ENCODE measurements at regions not wholly inside any gene's neighbourhood (a gene's known extent, or its start where the extent isn't known, plus 50 kb on each side); places are given as distances from the start of the nearest gene placed in this dataset.

- H3K27ac ChIP-seq, result no peak overlapping the region
- H3K4me3 ChIP-seq, result no peak overlapping the region
Observed at GRCh38 chr11:91904792-91905785, 319.5 kb upstream of the FAT3 start.

- no peak overlapping the region for H3K27ac ChIP-seq
- no peak overlapping the region for H3K4me3 ChIP-seq
Observed at GRCh38 chr11:91902312-91902711, 322.3 kb upstream of the FAT3 start.

GRCh38 chr11:91880660-91881059, 344.0 kb upstream of the FAT3 start:
- H3K4me3 ChIP-seq, result no peak overlapping the region
- H3K27ac ChIP-seq, result no peak overlapping the region

DNA sequence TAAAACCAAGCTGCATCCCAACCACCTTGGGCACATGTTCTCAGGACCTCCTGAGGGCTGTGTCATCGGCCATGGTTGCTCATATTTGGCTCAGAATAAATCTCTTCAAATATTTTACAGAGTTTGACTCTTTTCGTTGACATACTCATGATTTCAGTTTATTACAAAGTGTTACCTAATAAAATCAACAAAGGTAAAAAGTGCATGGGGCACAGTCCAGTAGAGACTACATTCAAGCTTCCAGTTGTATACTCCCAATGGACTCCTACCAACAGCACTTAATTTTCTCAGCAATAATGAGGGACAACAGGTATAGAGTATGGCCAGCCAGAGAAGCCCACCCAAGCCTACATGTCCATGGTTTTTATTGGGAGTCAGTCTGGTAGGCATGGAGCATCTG, 347.9 kb upstream of the FAT3 start:
- H3K27ac ChIP-seq, result no peak overlapping the region
- H3K4me3 ChIP-seq, result no peak overlapping the region

DNA sequence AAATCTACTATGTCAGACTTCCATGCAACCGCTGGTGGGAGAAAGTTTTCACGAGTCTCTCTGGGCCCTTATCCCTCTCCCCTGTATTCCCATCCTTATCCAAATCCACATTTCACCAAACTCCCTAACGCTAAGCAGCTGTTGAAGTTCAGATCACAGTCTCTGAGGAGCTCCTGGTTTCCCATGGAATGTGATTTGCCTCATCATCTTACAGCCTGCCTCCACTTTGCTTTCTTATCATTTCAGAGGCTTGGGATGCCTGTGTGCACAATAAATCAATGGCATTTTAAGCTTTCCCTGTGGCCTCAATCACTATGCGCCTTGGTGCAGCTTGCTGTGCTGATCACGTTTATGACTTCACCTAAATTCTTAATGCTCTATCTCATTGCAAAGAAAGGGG, 352.4 kb upstream of the FAT3 start:
- Histone ChIP-seq H3K27ac (no peak overlapping the region), H3K4me3 (no peak overlapping the region)

DNA sequence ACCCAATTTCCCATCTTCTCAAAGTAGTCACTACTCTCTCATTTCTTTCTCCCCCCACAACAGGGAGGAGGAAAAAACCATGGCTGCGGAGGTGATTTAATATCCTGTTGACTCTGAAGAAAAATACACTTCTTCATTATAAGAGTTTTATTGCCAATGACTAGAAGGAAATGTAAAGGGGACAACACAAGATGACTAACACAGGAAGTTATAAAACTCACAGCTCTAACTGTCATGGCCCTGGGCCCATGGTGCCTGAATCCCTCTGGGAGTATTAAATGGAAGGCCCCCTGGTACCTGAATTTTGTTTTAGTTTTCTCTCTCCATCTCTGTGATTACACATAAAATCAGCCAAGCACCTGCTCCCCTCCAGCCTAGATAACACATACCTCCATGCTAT, 352.8 kb upstream of the FAT3 start:
- H3K4me3 ChIP-seq, result no peak overlapping the region
- H3K27ac ChIP-seq, result no peak overlapping the region

GRCh38 chr11:91871048-91871447, 353.6 kb upstream of the FAT3 start:
- no peak overlapping the region for H3K4me3 ChIP-seq

GRCh38 chr11:91869686-91870085, 354.9 kb upstream of the FAT3 start:
- Histone ChIP-seq H3K4me3 (no peak overlapping the region), H3K27ac (no peak overlapping the region)

More at GRCh38 chr11:91871048-91871447, 353.6 kb upstream of the FAT3 start:
- no peak overlapping the region for H3K27ac ChIP-seq

DNA sequence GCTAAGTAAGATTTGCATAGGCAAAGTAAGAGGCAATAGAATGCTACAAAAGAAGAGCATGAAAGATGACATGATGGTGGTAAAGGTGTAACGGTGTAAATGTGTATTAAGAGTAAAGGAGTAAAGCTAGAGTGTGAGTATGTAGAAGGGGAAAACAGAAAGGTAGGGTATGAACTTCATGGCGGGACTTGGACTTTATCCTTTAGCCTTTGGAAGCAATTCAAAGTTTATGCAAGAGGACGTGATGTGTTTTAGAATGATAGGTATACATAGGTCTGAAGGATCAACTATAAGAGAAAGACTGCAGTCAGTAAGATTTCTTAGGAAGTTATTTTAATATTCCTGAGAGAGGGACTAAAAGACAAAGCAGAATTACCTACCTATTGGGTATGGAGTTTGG, 358.0 kb upstream of the FAT3 start:
- Histone ChIP-seq H3K4me3 (no peak overlapping the region), H3K27ac (no peak overlapping the region)

DNA sequence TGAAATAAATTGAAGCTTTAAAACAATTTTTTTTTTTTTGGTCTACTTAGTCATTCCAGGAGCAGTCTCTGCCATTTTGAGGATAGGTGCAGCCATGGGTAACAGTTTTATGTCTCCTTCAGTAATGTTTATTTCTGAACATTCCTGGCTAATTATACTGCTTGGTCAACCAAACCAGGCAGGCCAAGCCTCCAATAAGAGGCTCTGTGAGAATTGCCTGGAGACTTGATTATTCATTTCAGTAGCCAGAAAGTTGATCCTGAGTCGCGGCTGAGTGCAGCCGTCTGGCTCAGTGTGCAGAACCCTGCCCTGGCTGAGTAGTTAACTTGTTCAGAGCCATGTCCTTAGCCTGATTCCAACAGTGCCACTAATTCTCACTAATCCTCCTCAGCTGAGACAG, 364.0 kb upstream of the FAT3 start:
- no peak overlapping the region for H3K4me3 ChIP-seq

GRCh38 chr11:91859666-91860065, 365.0 kb upstream of the FAT3 start:
- no peak overlapping the region for H3K4me3 ChIP-seq

More for the DNA sequence above, 364.0 kb upstream of the FAT3 start:
- H3K27ac ChIP-seq, result no peak overlapping the region

DNA sequence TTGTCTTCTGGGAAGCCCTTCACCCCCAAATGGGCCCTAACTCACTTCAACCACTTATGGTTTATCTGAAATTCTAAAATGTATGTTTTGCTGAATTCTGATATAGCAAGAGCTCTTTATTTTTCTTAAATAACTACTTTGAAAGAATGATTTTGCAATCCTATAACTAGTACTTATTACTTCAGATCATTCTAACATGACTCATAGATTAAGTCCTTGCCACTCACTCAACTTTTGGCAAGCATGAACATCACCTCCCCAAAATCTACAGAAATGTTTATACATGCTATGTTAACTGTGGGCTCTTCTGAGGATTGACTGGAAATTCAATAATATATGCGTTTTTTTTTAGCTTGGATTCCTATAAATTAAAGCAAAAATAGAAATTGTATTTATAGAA, 367.4 kb upstream of the FAT3 start:
- Histone ChIP-seq H3K27ac (peak overlapping the region in 2 of 21 experiments; percentile 53 to 69), H3K4me3 (no peak overlapping the region)

More at GRCh38 chr11:91859666-91860065, 365.0 kb upstream of the FAT3 start:
- no peak overlapping the region for H3K27ac ChIP-seq

GRCh38 chr11:91854780-91855179, 369.8 kb upstream of the FAT3 start:
- Histone ChIP-seq H3K4me3 (no peak overlapping the region), H3K27ac (no peak overlapping the region)

- H3K4me3 ChIP-seq, result no peak overlapping the region
- no peak overlapping the region for H3K27ac ChIP-seq
Observed at GRCh38 chr11:91854171-91854570, 370.4 kb upstream of the FAT3 start.

DNA sequence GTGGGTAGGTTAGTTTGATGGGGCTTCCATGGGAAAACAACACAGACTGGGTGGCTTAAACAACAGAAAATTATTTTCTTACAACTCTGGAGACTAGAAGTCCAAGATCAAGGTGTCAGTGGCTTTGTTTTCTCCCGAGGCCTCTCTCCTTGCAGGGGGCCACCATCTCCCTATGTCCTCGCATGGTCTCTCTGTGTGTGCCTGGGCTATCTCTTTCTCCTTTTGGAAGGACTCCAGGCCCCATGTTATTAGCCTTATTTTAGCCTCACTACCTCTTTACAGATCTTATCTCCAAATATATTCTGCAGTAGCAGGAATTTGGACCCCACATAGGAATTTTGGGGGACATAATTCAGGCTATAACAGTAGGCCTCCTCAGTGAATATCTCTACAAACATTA, 372.7 kb upstream of the FAT3 start:
- no peak overlapping the region for H3K27ac ChIP-seq

DNA sequence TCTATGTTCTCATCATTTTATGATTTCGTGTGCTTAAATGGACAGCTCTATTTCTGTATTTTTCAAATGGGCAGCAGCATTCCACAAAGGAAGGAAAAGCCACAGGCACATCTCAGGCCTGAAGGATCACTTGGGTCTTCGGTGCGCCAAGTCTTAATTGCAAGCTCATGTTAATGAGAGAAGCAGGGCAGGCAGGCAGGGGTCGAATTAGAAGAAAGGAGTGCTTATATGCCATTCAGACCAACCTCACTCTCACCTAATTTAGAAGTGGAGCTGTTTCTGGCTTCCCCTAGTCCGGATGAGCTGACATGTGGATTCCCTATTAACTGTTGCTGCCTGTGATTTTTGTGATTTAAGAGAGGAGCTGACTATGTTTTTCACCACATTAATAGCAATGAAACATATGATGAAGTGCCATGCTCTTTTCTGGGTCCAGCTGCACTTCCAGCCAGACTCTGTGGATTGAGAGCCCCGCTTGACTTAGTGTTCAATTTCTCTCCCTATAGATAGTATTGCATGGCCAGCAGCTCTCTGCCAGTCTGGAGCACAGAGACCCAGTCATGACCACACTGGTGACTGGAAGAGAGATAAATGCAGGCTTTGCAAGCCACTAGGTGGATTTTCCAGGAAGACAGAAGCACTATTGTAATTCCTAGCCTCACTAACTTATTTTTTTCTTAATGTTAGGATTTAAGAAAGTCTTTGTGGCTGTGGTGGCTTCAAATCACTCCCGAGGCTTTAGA, 373.9 kb upstream of the FAT3 start:
- Histone ChIP-seq H3K27ac (no peak overlapping the region), H3K4me3 (no peak overlapping the region)

More for the DNA sequence above, 372.7 kb upstream of the FAT3 start:
- no peak overlapping the region for H3K4me3 ChIP-seq

- H3K4me3 ChIP-seq, result no peak overlapping the region
- no peak overlapping the region for H3K27ac ChIP-seq
Observed at GRCh38 chr11:91850021-91850420, 374.6 kb upstream of the FAT3 start.

- no peak overlapping the region for H3K4me3 ChIP-seq
Observed at GRCh38 chr11:91846649-91847048, 378.0 kb upstream of the FAT3 start.

DNA sequence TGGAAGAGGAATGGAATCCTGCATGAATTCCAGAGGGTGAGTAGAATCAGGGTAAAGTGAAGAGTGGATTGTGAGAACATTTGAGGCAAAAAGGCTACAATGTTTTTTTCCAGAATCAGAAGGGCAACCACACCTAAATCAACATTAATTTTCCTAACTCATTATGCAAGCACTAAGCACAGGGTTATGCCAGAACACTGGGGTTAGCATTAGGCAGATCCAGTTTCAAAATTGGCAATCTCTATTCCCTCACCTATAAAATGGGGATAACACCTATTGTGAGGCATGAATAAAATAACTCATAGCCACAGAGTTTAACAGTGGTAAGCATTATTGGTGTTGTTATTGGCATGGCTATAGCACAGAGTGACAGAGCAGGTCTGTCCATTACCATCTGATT, 378.6 kb upstream of the FAT3 start:
- Histone ChIP-seq H3K27ac (no peak overlapping the region), H3K4me3 (no peak overlapping the region)

More at GRCh38 chr11:91846649-91847048, 378.0 kb upstream of the FAT3 start:
- no peak overlapping the region for H3K27ac ChIP-seq

DNA sequence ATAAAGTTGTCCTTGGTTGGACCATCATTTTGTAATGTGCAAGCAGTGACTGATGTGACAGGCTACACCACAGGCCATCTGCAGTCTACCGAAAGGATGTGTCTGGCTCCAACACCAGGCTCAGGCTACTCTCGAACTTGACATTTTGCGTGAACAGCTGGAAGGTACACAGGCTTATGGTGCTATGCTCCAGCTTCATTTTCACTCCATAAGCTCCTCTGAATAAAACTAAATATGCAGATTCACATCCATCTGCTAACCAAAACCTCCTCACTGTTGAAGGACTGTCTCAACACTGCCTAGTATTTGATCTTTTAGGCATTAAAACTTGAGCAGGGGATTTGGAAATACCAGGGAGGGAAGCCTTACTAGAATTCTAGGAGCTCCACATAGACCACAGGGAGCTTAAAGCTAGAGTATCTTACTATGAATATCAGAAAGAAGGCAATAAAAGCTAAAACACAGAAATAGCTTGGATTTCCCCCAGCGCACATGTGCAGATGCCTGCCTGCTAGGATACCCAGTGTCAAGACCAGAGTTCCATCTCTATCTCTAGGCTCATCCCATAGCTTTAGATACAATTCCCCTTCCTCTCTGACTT, 383.9 kb upstream of the FAT3 start:
- Histone ChIP-seq H3K27ac (no peak overlapping the region), H3K4me3 (no peak overlapping the region)

Data from skin epidermis (tissue), 12 donors.